ENCODE measurements at regions not wholly inside any gene's neighbourhood (a gene's known extent, or its start where the extent isn't known, plus 50 kb on each side); places are given as distances from the start of the nearest gene placed in this dataset.
"Not testable (repeated sequence)": the region's sequence is repeated elsewhere in the genome, so short reads cannot be mapped to it uniquely, and the experiment has no call there.

DNA sequence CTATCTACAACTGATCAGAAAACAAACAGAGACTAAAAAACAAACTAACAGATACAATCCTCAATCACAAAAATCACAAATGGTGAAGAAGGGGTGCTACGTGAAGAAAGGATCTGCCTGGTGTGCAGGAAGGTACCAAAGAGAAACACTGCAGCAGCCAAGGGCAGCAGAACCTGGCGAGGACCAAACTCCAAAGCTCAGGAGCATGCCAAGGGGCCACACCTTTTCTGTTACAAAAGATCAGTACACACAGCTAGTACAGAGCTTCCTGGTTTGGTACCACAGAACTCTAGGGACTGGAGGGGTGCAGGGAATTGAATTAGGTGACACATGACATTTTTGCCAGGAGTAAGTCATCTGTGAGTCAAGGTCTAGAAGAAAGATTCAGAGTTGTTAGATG is 107.4 kb upstream of the GRM7 start (continued):
- TF ChIP-seq RFX5 (IDR thresholded peaks at IDR 0.05; ENCODE audit: low read depth, low read length) (no peak), ZNF324 (CRISPR knock-in tag; IDR thresholded peaks at IDR 0.05) (no peak), TCF7 (IDR thresholded peaks at IDR 0.05; ENCODE audit: borderline replicate concordance) (no peak)

DNA sequence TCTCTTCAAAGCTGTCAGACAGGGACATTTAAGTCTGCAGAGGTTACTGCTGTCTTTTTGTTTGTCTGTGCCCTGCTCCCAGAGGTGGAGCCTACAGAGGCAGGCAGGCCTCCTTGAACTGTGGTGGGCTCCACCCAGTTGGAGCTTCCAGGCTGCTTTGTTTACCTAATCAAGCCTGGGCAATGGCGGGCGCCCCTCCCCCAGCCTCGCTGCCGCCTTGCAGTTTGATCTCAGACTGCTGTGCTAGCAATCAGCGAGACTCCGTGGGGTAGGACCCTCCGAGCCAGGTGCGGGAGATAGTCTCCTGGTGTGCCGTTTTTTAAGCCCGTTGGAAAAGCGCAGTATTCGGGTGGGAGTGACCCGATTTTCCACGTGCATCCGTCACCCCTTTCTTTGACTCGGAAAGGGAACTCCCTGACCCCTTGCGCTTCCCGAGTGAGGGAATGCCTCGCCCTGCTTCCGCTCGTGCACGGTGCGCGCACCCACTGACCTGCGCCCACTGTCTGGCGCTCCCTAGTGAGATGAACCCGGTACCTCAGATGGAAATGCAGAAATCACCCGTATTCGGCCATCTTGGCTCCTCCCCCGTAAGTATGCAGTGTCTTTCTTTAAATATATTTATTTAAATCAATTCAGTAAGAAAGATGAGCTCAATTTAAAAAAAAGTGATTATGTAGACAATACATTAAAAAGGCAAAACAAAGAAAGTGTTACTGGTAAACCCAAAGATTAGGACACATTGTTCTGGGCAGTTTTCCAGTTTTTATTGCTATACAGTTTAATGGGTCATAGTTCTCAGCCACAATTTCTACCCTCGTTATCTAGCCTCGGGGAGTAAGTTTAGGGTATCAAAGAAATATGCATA is 91.2 kb upstream of the GRM7 start:
- H4K20me1 ChIP-seq (replicated peaks; ENCODE audit: control insufficient read depth, insufficient read depth, low read length); in situ Hi-C loops (cut with MboI); H3K4me1 ChIP-seq (replicated peaks in 1 of 2; ENCODE audit: control insufficient read depth in 2 of 2, insufficient read depth in 2 of 2, low read length in 2 of 2); H3K9me1 ChIP-seq (ENCODE audit: control insufficient read depth, insufficient read depth, low read length); POLR2A ChIA-PET; H3K79me2 ChIP-seq (ENCODE audit: control insufficient read depth, insufficient read depth, low read length); FAIRE-seq; CTCF ChIA-PET (ENCODE audit: low intra/inter-chr PET ratio); H3K27me3 ChIP-seq (ENCODE audit: control insufficient read depth in 2 of 2, insufficient read depth in 2 of 2, low read length in 2 of 2); H3K36me3 ChIP-seq (ENCODE audit: control insufficient read depth, insufficient read depth, low read length); H3K9me3 ChIP-seq (replicated peaks; ENCODE audit: control insufficient read depth, insufficient read depth, low read depth, low read length): not testable (repeated sequence)
- Histone ChIP-seq H2AFZ (ENCODE audit: low read depth, low read length) (peak overlapping the region; percentile 94), H3K27ac (ENCODE audit: extremely low read depth, low read depth, low read length) (peak overlapping the region; percentile 42; the same call in 2 of the 3 replicates), H3K9ac (ENCODE audit: insufficient read depth in 1 of 2, low read depth in 2 of 2, low read length in 2 of 2) (peak overlapping the region in 1 of 2 experiments; percentile 56; a peak in 2 of 4 replicates), H3K4me2 (ENCODE audit: insufficient read depth, low read length) (peak overlapping the region; percentile 71), H3K4me3 (peak overlapping the region; percentile 14)
- BruUV-seq (replicated peaks), result TSS peak; percentile 50
- WGBS (ENCODE audit: insufficient coverage, low coverage, missing lambda C conversion rate), result 0% methylated on average over 25 of the region's 32 CpGs
- ATAC-seq, result peak; percentile 96
- intact Hi-C loops (cut with micrococcal nuclease), result loop anchor here (5.0 to 10.0 kb wide), 2 partner anchors 277 to 985 kb away; no protein-coding TSS in a partner anchor
- peak in 2 of 4 experiments; percentile 16 to 66 for DNase-seq (ENCODE audit: extremely low read depth in 1 of 4, low spot score in 3 of 4)
- TF ChIP-seq NFRKB (IDR thresholded peaks at IDR 0.05; ENCODE audit: low read depth) (peak; percentile 48; the same call in 1 of the 2 replicates), KLF1 (tag; IDR thresholded peaks at IDR 0.05) (peak; percentile 62; the same call in 1 of the 2 replicates), TRIM24 (IDR thresholded peaks at IDR 0.05) (peak in 1 of 2 experiments; percentile 37; a peak in 1 of 4 replicates)
- TF ChIP-seq, protein P1, sequence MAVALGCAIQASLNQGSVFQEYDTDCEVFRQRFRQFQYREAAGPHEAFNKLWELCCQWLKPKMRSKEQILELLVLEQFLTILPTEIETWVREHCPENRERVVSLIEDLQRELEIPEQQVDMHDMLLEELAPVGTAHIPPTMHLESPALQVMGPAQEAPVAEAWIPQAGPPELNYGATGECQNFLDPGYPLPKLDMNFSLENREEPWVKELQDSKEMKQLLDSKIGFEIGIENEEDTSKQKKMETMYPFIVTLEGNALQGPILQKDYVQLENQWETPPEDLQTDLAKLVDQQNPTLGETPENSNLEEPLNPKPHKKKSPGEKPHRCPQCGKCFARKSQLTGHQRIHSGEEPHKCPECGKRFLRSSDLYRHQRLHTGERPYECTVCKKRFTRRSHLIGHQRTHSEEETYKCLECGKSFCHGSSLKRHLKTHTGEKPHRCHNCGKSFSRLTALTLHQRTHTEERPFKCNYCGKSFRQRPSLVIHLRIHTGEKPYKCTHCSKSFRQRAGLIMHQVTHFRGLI (CRISPR knock-in tag; IDR thresholded peaks at IDR 0.05), result 0 out of 2 replicates have a peak, but pooled peaks have one; percentile 20
- TF ChIP-seq, protein P2, sequence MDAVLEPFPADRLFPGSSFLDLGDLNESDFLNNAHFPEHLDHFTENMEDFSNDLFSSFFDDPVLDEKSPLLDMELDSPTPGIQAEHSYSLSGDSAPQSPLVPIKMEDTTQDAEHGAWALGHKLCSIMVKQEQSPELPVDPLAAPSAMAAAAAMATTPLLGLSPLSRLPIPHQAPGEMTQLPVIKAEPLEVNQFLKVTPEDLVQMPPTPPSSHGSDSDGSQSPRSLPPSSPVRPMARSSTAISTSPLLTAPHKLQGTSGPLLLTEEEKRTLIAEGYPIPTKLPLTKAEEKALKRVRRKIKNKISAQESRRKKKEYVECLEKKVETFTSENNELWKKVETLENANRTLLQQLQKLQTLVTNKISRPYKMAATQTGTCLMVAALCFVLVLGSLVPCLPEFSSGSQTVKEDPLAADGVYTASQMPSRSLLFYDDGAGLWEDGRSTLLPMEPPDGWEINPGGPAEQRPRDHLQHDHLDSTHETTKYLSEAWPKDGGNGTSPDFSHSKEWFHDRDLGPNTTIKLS (IDR thresholded peaks at IDR 0.05; ENCODE audit: borderline replicate concordance, low read depth), result peak; percentile 44; the same call in 1 of the 2 replicates
- TF ChIP-seq, protein P3, sequence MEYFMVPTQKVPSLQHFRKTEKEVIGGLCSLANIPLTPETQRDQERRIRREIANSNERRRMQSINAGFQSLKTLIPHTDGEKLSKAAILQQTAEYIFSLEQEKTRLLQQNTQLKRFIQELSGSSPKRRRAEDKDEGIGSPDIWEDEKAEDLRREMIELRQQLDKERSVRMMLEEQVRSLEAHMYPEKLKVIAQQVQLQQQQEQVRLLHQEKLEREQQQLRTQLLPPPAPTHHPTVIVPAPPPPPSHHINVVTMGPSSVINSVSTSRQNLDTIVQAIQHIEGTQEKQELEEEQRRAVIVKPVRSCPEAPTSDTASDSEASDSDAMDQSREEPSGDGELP (CRISPR knock-in tag; IDR thresholded peaks at IDR 0.05; ENCODE audit: borderline replicate concordance), result peak; percentile 41; the same call in 1 of the 2 replicates
- TF ChIP-seq, protein P4, sequence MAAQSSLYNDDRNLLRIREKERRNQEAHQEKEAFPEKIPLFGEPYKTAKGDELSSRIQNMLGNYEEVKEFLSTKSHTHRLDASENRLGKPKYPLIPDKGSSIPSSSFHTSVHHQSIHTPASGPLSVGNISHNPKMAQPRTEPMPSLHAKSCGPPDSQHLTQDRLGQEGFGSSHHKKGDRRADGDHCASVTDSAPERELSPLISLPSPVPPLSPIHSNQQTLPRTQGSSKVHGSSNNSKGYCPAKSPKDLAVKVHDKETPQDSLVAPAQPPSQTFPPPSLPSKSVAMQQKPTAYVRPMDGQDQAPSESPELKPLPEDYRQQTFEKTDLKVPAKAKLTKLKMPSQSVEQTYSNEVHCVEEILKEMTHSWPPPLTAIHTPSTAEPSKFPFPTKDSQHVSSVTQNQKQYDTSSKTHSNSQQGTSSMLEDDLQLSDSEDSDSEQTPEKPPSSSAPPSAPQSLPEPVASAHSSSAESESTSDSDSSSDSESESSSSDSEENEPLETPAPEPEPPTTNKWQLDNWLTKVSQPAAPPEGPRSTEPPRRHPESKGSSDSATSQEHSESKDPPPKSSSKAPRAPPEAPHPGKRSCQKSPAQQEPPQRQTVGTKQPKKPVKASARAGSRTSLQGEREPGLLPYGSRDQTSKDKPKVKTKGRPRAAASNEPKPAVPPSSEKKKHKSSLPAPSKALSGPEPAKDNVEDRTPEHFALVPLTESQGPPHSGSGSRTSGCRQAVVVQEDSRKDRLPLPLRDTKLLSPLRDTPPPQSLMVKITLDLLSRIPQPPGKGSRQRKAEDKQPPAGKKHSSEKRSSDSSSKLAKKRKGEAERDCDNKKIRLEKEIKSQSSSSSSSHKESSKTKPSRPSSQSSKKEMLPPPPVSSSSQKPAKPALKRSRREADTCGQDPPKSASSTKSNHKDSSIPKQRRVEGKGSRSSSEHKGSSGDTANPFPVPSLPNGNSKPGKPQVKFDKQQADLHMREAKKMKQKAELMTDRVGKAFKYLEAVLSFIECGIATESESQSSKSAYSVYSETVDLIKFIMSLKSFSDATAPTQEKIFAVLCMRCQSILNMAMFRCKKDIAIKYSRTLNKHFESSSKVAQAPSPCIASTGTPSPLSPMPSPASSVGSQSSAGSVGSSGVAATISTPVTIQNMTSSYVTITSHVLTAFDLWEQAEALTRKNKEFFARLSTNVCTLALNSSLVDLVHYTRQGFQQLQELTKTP (IDR thresholded peaks at IDR 0.05; ENCODE audit: low read depth in 1 of 2, partially characterized antibody in 2 of 2), result peak in 1 of 2 experiments; percentile 28
